H1 (cell line): ENCODE measurements at regions not wholly inside any gene's neighbourhood (a gene's known extent, or its start where the extent isn't known, plus 50 kb on each side); places are given as distances from the start of the nearest gene placed in this dataset.

Experiments used
- CTCF ChIA-PET: fragments of 300-600 bp; sonication (Branson Sonifier 250); formaldehyde crosslinking; loops from one replicate; lab custom pipeline; 2021; ENCODE audit not compliant: partially characterized antibody; lab: Charles Lee
- POLR2A ChIA-PET: fragments of 300-600 bp; sonication (Branson Sonifier 250); formaldehyde crosslinking; loops from one replicate; lab custom pipeline; 2021; ENCODE audit warnings: inconsistent platforms; ENCODE audit not compliant: partially characterized antibody; lab: Charles Lee
- DNase-seq, 2 experiments: peaks; one replicate each; pipeline versions ENCODE4 v3.0.0 to v3.0.0-alpha.2; 2010 to 2022; ENCODE audit warnings: low spot score in 2 of 2, low read depth in 1 of 2, mixed read lengths in 1 of 2
- FAIRE-seq: peaks from 2 replicates; lab custom pipeline; 2011; peaks lifted over from hg19 to GRCh38; lab: Jason Lieb, UNC
- H2AFZ ChIP-seq: 2 replicates; pipeline ENCODE4 v1.8.1; 2012; ENCODE audit warnings: low read length, inconsistent platforms
- H2AK5ac ChIP-seq: 2 replicates; pipeline ENCODE4 v1.6.1; 2013; ENCODE audit warnings: low read depth, low read length
- H2BK120ac ChIP-seq: replicated peaks from 2 replicates; pipeline ENCODE3; 2013; ENCODE audit warnings: low read depth, low read length, inconsistent platforms
- H2BK12ac ChIP-seq: 2 replicates; pipeline ENCODE4 v1.6.1; 2013; ENCODE audit warnings: low read depth, low read length
- H2BK15ac ChIP-seq: 2 replicates; pipeline ENCODE4 v1.6.1; 2013; ENCODE audit warnings: low read length
- H2BK20ac ChIP-seq: 2 replicates; pipeline ENCODE4 v1.6.1; 2013; ENCODE audit warnings: low read length
- H2BK5ac ChIP-seq: 2 replicates; pipeline ENCODE4 v1.6.1; 2013; ENCODE audit warnings: low read depth, low read length
- H3K14ac ChIP-seq: 2 replicates; pipeline ENCODE4 v1.6.1; 2013; ENCODE audit warnings: inconsistent platforms; ENCODE audit not compliant: insufficient read length
- H3K18ac ChIP-seq: 2 replicates; pipeline ENCODE4 v1.6.1; 2013; ENCODE audit warnings: low read length; ENCODE audit errors: extremely low read depth
- H3K23ac ChIP-seq: 2 replicates; pipeline ENCODE4 v1.6.1; 2013; ENCODE audit warnings: inconsistent platforms; ENCODE audit not compliant: insufficient read length
- H3K23me2 ChIP-seq: 2 replicates; pipeline ENCODE4 v1.6.1; 2013; ENCODE audit warnings: low read depth, low read length
- H3K27ac ChIP-seq: 2 replicates; pipeline ENCODE4 v1.6.1; 2011; ENCODE audit warnings: low read depth, low read length, inconsistent platforms
- H3K27me3 ChIP-seq, 4 experiments: replicated peaks in 1 of 4; 1 replicate in 1 of 4; 2 replicates in 3 of 4; pipeline versions ENCODE4 v1.6.1 to v1.8.1; 2011 to 2013; ENCODE audit warnings: low read length in 3 of 4, mild to moderate bottlenecking in 3 of 4, inconsistent platforms in 2 of 4, mixed read lengths in 2 of 4, moderate library complexity in 1 of 4; ENCODE audit not compliant: control insufficient read depth in 3 of 4, insufficient read depth in 3 of 4; ENCODE audit errors: extremely low read depth in 1 of 4
- H3K36me3 ChIP-seq, 4 experiments: 2 replicates each; pipeline versions ENCODE4 v1.6.1 to v1.8.1; 2011 to 2013; ENCODE audit warnings: mild to moderate bottlenecking in 4 of 4, low read length in 3 of 4, moderate library complexity in 2 of 4, control low read depth in 1 of 4, inconsistent platforms in 1 of 4; ENCODE audit not compliant: insufficient read depth in 4 of 4, control insufficient read depth in 2 of 4
- H3K4ac ChIP-seq: replicated peaks from 2 replicates; pipeline ENCODE3; 2013; ENCODE audit warnings: low read length, low read depth, mixed read lengths, inconsistent platforms; ENCODE audit not compliant: insufficient read length
- H3K4me1 ChIP-seq, 4 experiments: replicated peaks in 1 of 4; 1 replicate in 1 of 4; 2 replicates in 3 of 4; pipeline versions ENCODE4 v1.6.1 to v1.8.1; 2011 to 2013; ENCODE audit warnings: low read length in 3 of 4, inconsistent platforms in 2 of 4, mixed read lengths in 1 of 4; ENCODE audit not compliant: insufficient read depth in 4 of 4, control insufficient read depth in 3 of 4
- H3K4me2 ChIP-seq, 2 experiments: 2 replicates each; pipeline versions ENCODE4 v1.6.1 to v1.8.1; 2011 to 2013; ENCODE audit warnings: low read depth in 2 of 2, low read length in 2 of 2, control low read depth in 1 of 2, inconsistent platforms in 1 of 2, mild to moderate bottlenecking in 1 of 2; ENCODE audit not compliant: insufficient read depth in 1 of 2
- H3K4me3 ChIP-seq, 4 experiments: fragments of 200-600, 300-600 bp in 1 of 4; sonication (generic), shearing (Covaris generic), sonication (Bioruptor Twin) in 1 of 4; 2 replicates each; pipeline versions ENCODE4 v1.5.1 to v1.8.1; 2011 to 2016; ENCODE audit warnings: low read length in 4 of 4, low read depth in 3 of 4, control low read depth in 2 of 4, inconsistent platforms in 2 of 4, mild to moderate bottlenecking in 2 of 4, mixed read lengths in 1 of 4, moderate library complexity in 1 of 4; ENCODE audit not compliant: insufficient read depth in 2 of 4; ENCODE audit errors: extremely low read depth in 1 of 4
- H3K56ac ChIP-seq: replicated peaks from 2 replicates; pipeline ENCODE3; 2013; ENCODE audit warnings: low read depth, mild to moderate bottlenecking, mixed read lengths, low read length, inconsistent platforms; ENCODE audit not compliant: insufficient read length
- H3K79me1 ChIP-seq: 2 replicates; pipeline ENCODE4 v1.6.1; 2013; ENCODE audit warnings: low read depth, low read length, control low read depth
- H3K79me2 ChIP-seq, 2 experiments: 2 replicates each; pipeline versions ENCODE4 v1.6.1 to v1.8.1; 2012 to 2013; ENCODE audit warnings: low read length in 2 of 2, mild to moderate bottlenecking in 2 of 2, inconsistent platforms in 1 of 2; ENCODE audit not compliant: insufficient read depth in 2 of 2, control insufficient read depth in 1 of 2
- H3K9ac ChIP-seq, 4 experiments: replicated peaks in 1 of 4; 1 replicate in 1 of 4; 2 replicates in 3 of 4; pipeline versions ENCODE4 v1.6.1 to v1.8.1; 2011 to 2013; ENCODE audit warnings: low read depth in 3 of 4, low read length in 3 of 4, control low read depth in 2 of 4, mild to moderate bottlenecking in 2 of 4, moderate library complexity in 2 of 4, inconsistent platforms in 1 of 4; ENCODE audit errors: extremely low read depth in 1 of 4
- H3K9me3 ChIP-seq, 2 experiments: 2 replicates each; pipeline versions ENCODE4 v1.6.1 to v1.8.1; 2012 to 2013; ENCODE audit warnings: mild to moderate bottlenecking in 2 of 2, moderate library complexity in 2 of 2, control low read depth in 1 of 2, inconsistent platforms in 1 of 2, low read depth in 1 of 2, low read length in 1 of 2, mixed read lengths in 1 of 2; ENCODE audit not compliant: insufficient read depth in 2 of 2
- H4K20me1 ChIP-seq, 2 experiments: replicated peaks in 1 of 2; 2 replicates each; pipeline versions ENCODE3 to v1.8.1; 2011 to 2013; ENCODE audit warnings: inconsistent platforms in 2 of 2, low read length in 2 of 2, mild to moderate bottlenecking in 1 of 2; ENCODE audit not compliant: insufficient read depth in 2 of 2, control insufficient read depth in 1 of 2
- H4K5ac ChIP-seq: 2 replicates; pipeline ENCODE4 v1.6.1; 2013; ENCODE audit warnings: low read length, low read depth, mixed read lengths, inconsistent platforms; ENCODE audit not compliant: insufficient read length
- H4K8ac ChIP-seq: 2 replicates; pipeline ENCODE4 v1.8.0; 2013; ENCODE audit warnings: mild to moderate bottlenecking, moderate library complexity, low read length, inconsistent platforms; ENCODE audit not compliant: insufficient read depth; ENCODE audit errors: extremely low read depth
- H4K91ac ChIP-seq: replicated peaks from 2 replicates; pipeline ENCODE3; 2013; ENCODE audit warnings: low read length, mixed read lengths, inconsistent platforms; ENCODE audit not compliant: insufficient read length
- ATF2 ChIP-seq: IDR thresholded peaks from 2 replicates; pipeline ENCODE4 v1.6.1; 2012; ENCODE audit warnings: low read length, inconsistent platforms
- CEBPB ChIP-seq: IDR thresholded peaks from 2 replicates; pipeline ENCODE4 v1.6.1; 2012; ENCODE audit warnings: low read depth, low read length
- E2F6 ChIP-seq: IDR thresholded peaks from 2 replicates; pipeline ENCODE4 v1.6.1; 2012; ENCODE audit warnings: inconsistent platforms
- EGR1 ChIP-seq: IDR thresholded peaks from 2 replicates; pipeline ENCODE4 v1.6.1; 2011; ENCODE audit warnings: low read depth, low read length, borderline replicate concordance
- EP300 ChIP-seq, 2 experiments: IDR thresholded peaks; 1 replicate in 1 of 2; 2 replicates in 1 of 2; pipeline ENCODE4 v1.6.1; 2011 to 2012; ENCODE audit warnings: low read depth in 2 of 2, low read length in 2 of 2, mild to moderate bottlenecking in 2 of 2, borderline replicate concordance in 1 of 2, inconsistent platforms in 1 of 2, moderate library complexity in 1 of 2
- JUN ChIP-seq: IDR thresholded peaks from 2 replicates; pipeline ENCODE4 v1.6.1; 2011; ENCODE audit warnings: low read depth, mild to moderate bottlenecking, improper control_type of control experiment, low read length
- JUND ChIP-seq: IDR thresholded peaks from 2 replicates; pipeline ENCODE4 v1.6.1; 2011; ENCODE audit warnings: mild to moderate bottlenecking, improper control_type of control experiment, low read length
- KDM4A ChIP-seq: IDR thresholded peaks from one replicate; pipeline ENCODE4 v1.7.1; 2012; ENCODE audit warnings: low read depth, mild to moderate bottlenecking, moderate library complexity, low read length, inconsistent platforms; ENCODE audit not compliant: severe bottlenecking
- PHF8 ChIP-seq: fragments of 200-600 bp; sonication (generic); conservative IDR thresholded peaks from 2 replicates; pipeline ENCODE4 v1.7.1; 2012; ENCODE audit warnings: low read depth, mild to moderate bottlenecking, inconsistent platforms, low read length, moderate library complexity
- POLR2AphosphoS5 ChIP-seq: IDR thresholded peaks from 2 replicates; pipeline ENCODE4 v1.6.1; 2011; ENCODE audit warnings: low read depth, low read length
- RFX5 ChIP-seq: IDR thresholded peaks from 2 replicates; pipeline ENCODE4 v1.6.1; 2011; ENCODE audit warnings: low read depth, low read length, improper control_type of control experiment, borderline replicate concordance
- SP2 ChIP-seq: IDR thresholded peaks from 2 replicates; pipeline ENCODE4 v1.6.1; 2012; ENCODE audit warnings: mild to moderate bottlenecking, low read length, inconsistent platforms
- TBP ChIP-seq: IDR thresholded peaks from 2 replicates; pipeline ENCODE4 v1.6.1; 2011; ENCODE audit warnings: low read depth, low read length, improper control_type of control experiment
- WGBS, 2 experiments: shearing (Covaris generic) in 1 of 2; methylation state at CpG; one replicate each; pipeline versions ENCODE4 v1.1.6 to v1.1.7; 2013 to 2015; ENCODE audit warnings: low lambda C conversion rate in 2 of 2, mixed read lengths in 2 of 2, inconsistent platforms in 1 of 2, low coverage in 1 of 2, missing lambda C conversion rate in 1 of 2; ENCODE audit not compliant: insufficient replicate concordance in 2 of 2, insufficient coverage in 1 of 2, insufficient read length in 1 of 2; ENCODE audit errors: extremely low coverage in 1 of 2, missing lambda C conversion rate in 1 of 2; 5-methylcytosine and 5-hydroxymethylcytosine counted together

GRCh38 chr11:127806501-127806900, 780.9 kb downstream of the ETS1 start:
- Histone ChIP-seq H3K9ac (no peak overlapping the region), H2BK20ac (no peak overlapping the region), H3K27me3 (no peaks in the 10 kb centered on the region), H3K36me3 (no peaks in the 10 kb centered on the region), H3K79me1 (no peaks in the 10 kb centered on the region), H3K14ac (no peak overlapping the region), H3K4me1 (no peaks in the 10 kb centered on the region), H2BK5ac (no peak overlapping the region), H3K27ac (no peak overlapping the region), H2BK12ac (no peak overlapping the region), H2BK120ac (no peak overlapping the region), H3K4me3 (no peak overlapping the region), H3K56ac (no peak overlapping the region), H3K79me2 (no peaks in the 10 kb centered on the region), H4K91ac (no peak overlapping the region), H2AK5ac (no peak overlapping the region), H3K18ac (no peak overlapping the region), H3K9me3 (no peaks in the 10 kb centered on the region), H4K5ac (no peak overlapping the region), H3K4me2 (no peak overlapping the region), H2BK15ac (no peak overlapping the region), H3K23me2 (no peaks in the 10 kb centered on the region; the same call in 1 of the 2 replicates), H3K23ac (no peak overlapping the region), H2AFZ (no peak overlapping the region), H3K4ac (no peak overlapping the region), H4K8ac (no peak overlapping the region), H4K20me1 (no peaks in the 10 kb centered on the region)
- DNase-seq (no peak), FAIRE-seq (no peak)
- CTCF ChIA-PET: interaction anchor here (0.6 kb wide), 1 partner anchor 187 kb away, joined by 3 read pairs; no protein-coding TSS in a partner anchor
- 92% methylated on average over 1 of the region's 1 CpG; no CpG with 5 or more reads in 1 of the 2 experiments for WGBS, 2 experiments
- POLR2A ChIA-PET: no interaction called here
- TF ChIP-seq SP2: no peak
- no peak for TF ChIP-seq ATF2
- no peak for TF ChIP-seq EP300 (IDR thresholded peaks at IDR 0.05; ENCODE audit: borderline replicate concordance in 1 of 2, low read depth in 2 of 2, low read length in 2 of 2)
- no peak for TF ChIP-seq JUN
- TF ChIP-seq KDM4A: no peak
- TF ChIP-seq POLR2AphosphoS5: no peak
- no peak for TF ChIP-seq PHF8
- no peak for TF ChIP-seq RFX5
- no peak for TF ChIP-seq EGR1
- no peak for TF ChIP-seq E2F6
- no peak for TF ChIP-seq CEBPB
- no peak for TF ChIP-seq JUND
- no peak for TF ChIP-seq TBP
